PC-3 (cell line): ENCODE measurements at regions not wholly inside any gene's neighbourhood (a gene's known extent, or its start where the extent isn't known, plus 50 kb on each side); places are given as distances from the start of the nearest gene placed in this dataset.

Source experiments
- ATAC-seq: fragments of 200-7000 bp; cut with Tn5 transposase; 2 replicates; pipeline ENCODE4 v1.9.1; 2020; ENCODE audit warnings: mild to moderate bottlenecking, moderate library complexity
- BruUV-seq: library from RNA; stranded (reverse); fragments of 400-500 nt; replicated peaks from 2 replicates; lab custom pipeline; 2021; lab: Mats Ljungman, UMichigan
- CTCF ChIA-PET: fragments of 300-600 bp; sonication (Branson Sonifier 250); formaldehyde crosslinking; loops from one replicate; lab custom pipeline; 2022; ENCODE audit warnings: antibody characterized with exemption; lab: Charles Lee
- POLR2A ChIA-PET: fragments of 300-600 bp; sonication (Branson Sonifier 250); formaldehyde crosslinking; loops from one replicate; lab custom pipeline; 2022; ENCODE audit warnings: antibody characterized with exemption; ENCODE audit not compliant: unreplicated experiment; lab: Charles Lee
- DNase-seq: peaks from one replicate; pipeline ENCODE4 v3.0.0-alpha.2; 2015
- H2AFZ ChIP-seq: fragments of 300-600 bp; sonication (generic); 2 replicates; pipeline ENCODE4 v1.6.0; 2016; ENCODE audit warnings: antibody characterized with exemption, low read length
- H3F3A ChIP-seq: fragments of 300-600 bp; sonication (generic); one replicate; pipeline ENCODE4 v1.6.0; 2017; ENCODE audit warnings: antibody characterized with exemption, low read length, control low read depth, mild to moderate bottlenecking; ENCODE audit not compliant: unreplicated experiment
- H3K27ac ChIP-seq: fragments of 300-600 bp; sonication (generic); 2 replicates; pipeline ENCODE4 v1.5.1; 2016; ENCODE audit warnings: mild to moderate bottlenecking, low read length
- H3K27me3 ChIP-seq: fragments of 300-600 bp; sonication (generic); 2 replicates; pipeline ENCODE4 v1.6.1; 2016; ENCODE audit warnings: low read length, mixed read lengths
- H3K36me3 ChIP-seq: fragments of 300-600 bp; sonication (generic); 2 replicates; pipeline ENCODE4 v1.6.1; 2016; ENCODE audit warnings: low read depth, mixed run types, low read length, mixed read lengths
- H3K4me1 ChIP-seq: fragments of 300-600 bp; sonication (generic); 2 replicates; pipeline ENCODE4 v1.5.1; 2016; ENCODE audit warnings: low read length; ENCODE audit not compliant: insufficient read depth
- H3K4me2 ChIP-seq: fragments of 300-600 bp; sonication (generic); 2 replicates; pipeline ENCODE4 v1.6.0; 2016; ENCODE audit warnings: low read length
- H3K4me3 ChIP-seq: fragments of 300-600 bp; sonication (generic); 2 replicates; pipeline ENCODE4 v1.5.1; 2016; ENCODE audit warnings: mild to moderate bottlenecking, low read length, mixed read lengths
- H3K79me2 ChIP-seq: fragments of 300-600 bp; sonication (generic); 2 replicates; pipeline ENCODE4 v1.6.1; 2017; ENCODE audit warnings: low read length, mixed read lengths
- H3K9ac ChIP-seq: fragments of 300-600 bp; sonication (generic); 2 replicates; pipeline ENCODE4 v1.6.0; 2016; ENCODE audit warnings: mild to moderate bottlenecking, low read length
- H3K9me2 ChIP-seq: fragments of 300-600 bp; sonication (generic); replicated peaks from 2 replicates; pipeline ENCODE4 v1.6.1; 2016; ENCODE audit warnings: mixed run types, low read length, mixed read lengths
- H3K9me3 ChIP-seq: fragments of 300-600 bp; sonication (generic); 2 replicates; pipeline ENCODE4 v1.6.1; 2016; ENCODE audit warnings: low read length, mixed read lengths
- H4K20me1 ChIP-seq: fragments of 300-600 bp; sonication (generic); 2 replicates; pipeline ENCODE4 v1.6.1; 2016; ENCODE audit warnings: low read length, mixed read lengths
- CTCF ChIP-seq: fragments of 300-600 bp; sonication (generic); conservative IDR thresholded peaks from 2 replicates; pipeline ENCODE4 v1.5.1; 2017; ENCODE audit warnings: antibody characterized with exemption, low read depth, mild to moderate bottlenecking, low read length
- EZH2 ChIP-seq: fragments of 300-600 bp; sonication (generic); IDR thresholded peaks from one replicate; pipeline ENCODE4 v1.6.1; 2017; ENCODE audit warnings: antibody characterized with exemption, mild to moderate bottlenecking, low read length; ENCODE audit not compliant: unreplicated experiment
- EZH2phosphoT487 ChIP-seq: fragments of 300-600 bp; sonication (generic); IDR thresholded peaks from 2 replicates; pipeline ENCODE4 v1.6.1; 2018; ENCODE audit warnings: mild to moderate bottlenecking, antibody characterized with exemption, low read length, borderline replicate concordance
- intact Hi-C: fragments of 100-400 bp; cut with micrococcal nuclease; formaldehyde crosslinking; loops from 2 replicates; pipeline ENCODE4 v1.9.0; 2023

- no peaks in the 10 kb centered on the region for H3K79me2 ChIP-seq
- H4K20me1 ChIP-seq = no peaks in the 10 kb centered on the region
- H3K4me2 ChIP-seq = no peak overlapping the region
- no peak overlapping the region for H3K9ac ChIP-seq
- no peaks in the 10 kb centered on the region for H3K9me2 ChIP-seq
- ATAC-seq (peak; percentile 38), DNase-seq (no peak)
- no peaks in the 10 kb centered on the region for H3F3A ChIP-seq
- H3K27ac ChIP-seq = no peak overlapping the region
- TF ChIP-seq CTCF = no peak
- no peak for TF ChIP-seq EZH2
- no peak for TF ChIP-seq EZH2phosphoT487
- no peak overlapping the region for H2AFZ ChIP-seq
- BruUV-seq = no TSS peak
- intact Hi-C loops = no loop called here
- no peak overlapping the region for H3K4me3 ChIP-seq
- H3K9me3 ChIP-seq = peaks cover 7% of the 10 kb centered on the region; the same call in 1 of the 2 replicates
- H3K4me1 ChIP-seq = no peaks in the 10 kb centered on the region
- ChIA-PET CTCF (no interaction called here), POLR2A (no interaction called here)
- no peaks in the 10 kb centered on the region for H3K36me3 ChIP-seq
- H3K27me3 ChIP-seq = no peaks in the 10 kb centered on the region
Measured at GRCh38 chr3:35383216-35383615, 256.1 kb upstream of the ARPP21 start.

GRCh38 chr3:35383719-35384555 lies 255.4 kb upstream of the ARPP21 start:
- intact Hi-C loops = no loop called here
- POLR2A ChIA-PET = no interaction called here

More at GRCh38 chr3:35383719-35384555, 255.4 kb upstream of the ARPP21 start:
- CTCF ChIA-PET = no interaction called here
- no peak overlapping the region for H3K4me2 ChIP-seq
- no peak overlapping the region for H3K4me3 ChIP-seq
- peak; percentile 9 for DNase-seq
- no peaks in the 10 kb centered on the region for H3K36me3 ChIP-seq
- H3K9me2 ChIP-seq = no peaks in the 10 kb centered on the region
- H4K20me1 ChIP-seq = no peaks in the 10 kb centered on the region
- no peaks in the 10 kb centered on the region for H3K4me1 ChIP-seq
- BruUV-seq = no TSS peak
- H3K9me3 ChIP-seq = peaks cover 15% of the 10 kb centered on the region; the same call in 1 of the 2 replicates
- H3K9ac ChIP-seq = no peak overlapping the region
- peak; percentile 96 for ATAC-seq
- H3K79me2 ChIP-seq = no peaks in the 10 kb centered on the region
- no peaks in the 10 kb centered on the region for H3F3A ChIP-seq
- no peaks in the 10 kb centered on the region for H3K27me3 ChIP-seq
- no peak overlapping the region for H3K27ac ChIP-seq
- H2AFZ ChIP-seq = no peak overlapping the region
- TF ChIP-seq EZH2phosphoT487 (no peak), CTCF (no peak), EZH2 (no peak)
